Motor neuron (in vitro differentiated cells): ENCODE measurements at regions not wholly inside any gene's neighbourhood (a gene's known extent, or its start where the extent isn't known, plus 50 kb on each side); places are given as distances from the start of the nearest gene placed in this dataset.

Experiments used
- ATAC-seq, 8 experiments: fragments of 200-7000 bp; cut with Tn5 transposase; replicated peaks in 6 of 8; 2 replicates each; pipeline ENCODE4 v1.8.0; 2021; ENCODE audit warnings: mild to moderate bottlenecking in 8 of 8, moderate library complexity in 8 of 8
- H3K27ac ChIP-seq, 2 donors: fragments of 250-450 bp; sonication (Bioruptor Pico); 2 replicates each; pipeline ENCODE4 v1.9.0; 2021; ENCODE audit warnings: antibody characterized with exemption in 2 of 2, mild to moderate bottlenecking in 2 of 2, moderate library complexity in 1 of 2
- H3K4me1 ChIP-seq, 2 donors: fragments of 250-450 bp; sonication (Bioruptor Pico); replicated peaks in 1 of 2; 2 replicates each; pipeline ENCODE4 v1.6.1; 2021; ENCODE audit warnings: antibody characterized with exemption in 2 of 2, mild to moderate bottlenecking in 2 of 2, moderate library complexity in 1 of 2
- H3K4me3 ChIP-seq, 5 donors: fragments of 250-450 bp; sonication (Bioruptor Pico); 2 replicates each; pipeline ENCODE4 v1.9.0; 2021; ENCODE audit warnings: antibody characterized with exemption in 5 of 5, mild to moderate bottlenecking in 5 of 5, moderate library complexity in 4 of 5
- WGBS, 10 experiments: fragments of 450-650 bp; shearing (Covaris generic); methylation state at CpG; one replicate each; pipeline ENCODE4 v1.0.0; 2022; 5-methylcytosine and 5-hydroxymethylcytosine counted together
- in situ Hi-C, 9 experiments: fragments of 400-800 bp; cut with MboI; loops; one replicate each; pipeline ENCODE4 v1.15.0; 2021; ENCODE audit warnings: low sequenced_read_pairs in 9 of 9, low pct_unique_long_range_greater_than_20kb in 2 of 9; ENCODE audit not compliant: unreplicated experiment in 9 of 9

- in situ Hi-C loops, result loop anchor here in 5 of 9 experiments (25.0 kb wide), 1 partner anchor 365 kb away; the partner anchor contains the start of gene RASGEF1B (in 5 of the 5)
- no peaks in the 10 kb centered on the region for H3K4me1 ChIP-seq
- ATAC-seq, result no peak
- H3K4me3 ChIP-seq, result no peak overlapping the region
- no peak overlapping the region for H3K27ac ChIP-seq
- 14 to 98% (median 75%) methylated on average over 1 to 4 of the region's 4 CpGs; no CpG with 5 or more reads in 3 of the 10 experiments for WGBS, 10 experiments
These were observed 356.0 kb upstream of the RASGEF1B start for GRCh38 chr4:81827577-81828202.

- WGBS, 10 experiments, result 18 to 100% (median 66%) methylated on average over 1 to 6 of the region's 6 CpGs
- Histone ChIP-seq H3K4me1 (no peaks in the 10 kb centered on the region), H3K4me3 (no peak overlapping the region), H3K27ac (no peak overlapping the region)
- ATAC-seq, result no peak
- in situ Hi-C loops, result loop anchor here in 5 of 9 experiments (25.0 kb wide), 1 partner anchor 365 kb away; the partner anchor contains the start of gene RASGEF1B (in 5 of the 5)
These were observed 355.2 kb upstream of the RASGEF1B start for GRCh38 chr4:81826817-81827424.

GRCh38 chr4:81826335-81826734 lies 354.6 kb upstream of the RASGEF1B start:
- in situ Hi-C loops, result loop anchor here in 5 of 9 experiments (25.0 kb wide), 1 partner anchor 364 kb away; the partner anchor contains the start of gene RASGEF1B (in 5 of the 5)
- H3K27ac ChIP-seq, result no peak overlapping the region
- no peaks in the 10 kb centered on the region for H3K4me1 ChIP-seq
- H3K4me3 ChIP-seq, result no peak overlapping the region
- 0 to 100% (median 64%) methylated on average over 1 of the region's 1 CpG; no CpG with 5 or more reads in 4 of the 10 experiments for WGBS, 10 experiments
- ATAC-seq, result peak in 2 of 8 experiments; percentile 60 to 80

GRCh38 chr4:81818385-81818920 lies 346.7 kb upstream of the RASGEF1B start:
- Histone ChIP-seq H3K27ac (no peak overlapping the region), H3K4me3 (no peak overlapping the region), H3K4me1 (peaks cover 0 to 9% of the 10 kb centered on the region in 2 donors)
- WGBS, 10 experiments, result 41 to 94% (median 70%) methylated on average over 1 to 8 of the region's 8 CpGs
- in situ Hi-C loops, result no loop called here
- ATAC-seq, result no peak

GRCh38 chr4:81816031-81816761 lies 344.5 kb upstream of the RASGEF1B start:
- 32 to 100% (median 90%) methylated on average over 1 to 3 of the region's 3 CpGs; no CpG with 5 or more reads in 1 of the 10 experiments for WGBS, 10 experiments
- in situ Hi-C loops, result no loop called here
- no peak overlapping the region for H3K27ac ChIP-seq
- no peak for ATAC-seq
- peaks cover 0 to 9% of the 10 kb centered on the region in 2 donors for H3K4me1 ChIP-seq
- H3K4me3 ChIP-seq, result no peak overlapping the region

GRCh38 chr4:81814987-81815541 lies 343.4 kb upstream of the RASGEF1B start:
- ATAC-seq, result peak in 2 of 8 experiments; percentile 87 to 95
- WGBS, 10 experiments, result 0 to 100% (median 90%) methylated on average over 1 to 3 of the region's 3 CpGs; no CpG with 5 or more reads in 3 of the 10 experiments
- Histone ChIP-seq H3K4me3 (no peak overlapping the region), H3K27ac (no peak overlapping the region), H3K4me1 (peaks cover 0 to 9% of the 10 kb centered on the region in 2 donors)
- in situ Hi-C loops, result no loop called here

GRCh38 chr4:81811562-81812293 lies 340.0 kb upstream of the RASGEF1B start:
- WGBS, 10 experiments, result 6 to 100% (median 71%) methylated on average over 1 to 5 of the region's 5 CpGs
- Histone ChIP-seq H3K4me3 (no peak overlapping the region), H3K4me1 (peaks cover 0 to 9% of the 10 kb centered on the region in 2 donors), H3K27ac (no peak overlapping the region)
- ATAC-seq, result peak in 1 of 8 experiments; percentile 25
- in situ Hi-C loops, result no loop called here

GRCh38 chr4:81808011-81808672 lies 336.4 kb upstream of the RASGEF1B start:
- in situ Hi-C loops, result no loop called here
- Histone ChIP-seq H3K27ac (no peak overlapping the region), H3K4me3 (no peak overlapping the region), H3K4me1 (no peaks in the 10 kb centered on the region)
- peak in 2 of 8 experiments; percentile 67 to 79 for ATAC-seq
- WGBS, 10 experiments, result 0 to 57% (median 45%) methylated on average over 1 to 2 of the region's 2 CpGs; no CpG with 5 or more reads in 3 of the 10 experiments

GRCh38 chr4:81807386-81807785 lies 335.7 kb upstream of the RASGEF1B start:
- 30 to 100% (median 61%) methylated on average over 3 to 7 of the region's 7 CpGs; no CpG with 5 or more reads in 2 of the 10 experiments for WGBS, 10 experiments
- ATAC-seq, result no peak
- in situ Hi-C loops, result no loop called here
- Histone ChIP-seq H3K27ac (no peak overlapping the region), H3K4me1 (no peaks in the 10 kb centered on the region), H3K4me3 (no peak overlapping the region)

- no peaks in the 10 kb centered on the region for H3K4me1 ChIP-seq
- no peak for ATAC-seq
- no peak overlapping the region for H3K4me3 ChIP-seq
- WGBS, 10 experiments, result 0 to 100% (median 63%) methylated on average over 1 of the region's 1 CpG; no CpG with 5 or more reads in 5 of the 10 experiments
- no peak overlapping the region for H3K27ac ChIP-seq
- in situ Hi-C loops, result no loop called here
These were observed 334.8 kb upstream of the RASGEF1B start for GRCh38 chr4:81806485-81806884.

GRCh38 chr4:81804849-81805248 lies 333.1 kb upstream of the RASGEF1B start:
- H3K27ac ChIP-seq, result no peak overlapping the region
- no peak overlapping the region for H3K4me3 ChIP-seq
- 20 to 83% (median 57%) methylated on average over 1 of the region's 1 CpG; no CpG with 5 or more reads in 5 of the 10 experiments for WGBS, 10 experiments
- in situ Hi-C loops, result no loop called here
- ATAC-seq, result no peak
- H3K4me1 ChIP-seq, result no peaks in the 10 kb centered on the region
